ENCODE measurements at regions not wholly inside any gene's neighbourhood (a gene's known extent, or its start where the extent isn't known, plus 50 kb on each side); places are given as distances from the start of the nearest gene placed in this dataset.

GRCh38 chr6:84635081-84635761 is 129.2 kb downstream of the TBX18 start:
- dilution Hi-C loops (cut with MboI; ENCODE audit: extremely low pct_ligation_motif_present, low sequenced_read_pairs) = loop anchor here (25.0 kb wide), 1 partner anchor 102 kb away; no protein-coding TSS in a partner anchor
- no peak for TF ChIP-seq GATA2 (IDR thresholded peaks at IDR 0.05; ENCODE audit: insufficient read depth, insufficient read length, low read depth, low read length)
- TF ChIP-seq FOS (IDR thresholded peaks at IDR 0.05; ENCODE audit: borderline replicate concordance, insufficient read depth, low read length) = no peak
- no peak for TF ChIP-seq POLR2A (IDR thresholded peaks at IDR 0.05; ENCODE audit: low read depth, low read length)
- TF ChIP-seq JUN (IDR thresholded peaks at IDR 0.05; ENCODE audit: borderline replicate concordance, insufficient read depth, insufficient read length, low read depth) = no peak
- no peak for TF ChIP-seq MAX (IDR thresholded peaks at IDR 0.05; ENCODE audit: insufficient read depth, insufficient read length)
- no peak for TF ChIP-seq POLR2AphosphoS5 (IDR thresholded peaks at IDR 0.05; ENCODE audit: insufficient read depth, low read depth, low read length)
- no peak for TF ChIP-seq EZH2 (IDR thresholded peaks at IDR 0.05; ENCODE audit: borderline replicate concordance, low read depth, low read length, severe bottlenecking)
- TF ChIP-seq, protein P1, sequence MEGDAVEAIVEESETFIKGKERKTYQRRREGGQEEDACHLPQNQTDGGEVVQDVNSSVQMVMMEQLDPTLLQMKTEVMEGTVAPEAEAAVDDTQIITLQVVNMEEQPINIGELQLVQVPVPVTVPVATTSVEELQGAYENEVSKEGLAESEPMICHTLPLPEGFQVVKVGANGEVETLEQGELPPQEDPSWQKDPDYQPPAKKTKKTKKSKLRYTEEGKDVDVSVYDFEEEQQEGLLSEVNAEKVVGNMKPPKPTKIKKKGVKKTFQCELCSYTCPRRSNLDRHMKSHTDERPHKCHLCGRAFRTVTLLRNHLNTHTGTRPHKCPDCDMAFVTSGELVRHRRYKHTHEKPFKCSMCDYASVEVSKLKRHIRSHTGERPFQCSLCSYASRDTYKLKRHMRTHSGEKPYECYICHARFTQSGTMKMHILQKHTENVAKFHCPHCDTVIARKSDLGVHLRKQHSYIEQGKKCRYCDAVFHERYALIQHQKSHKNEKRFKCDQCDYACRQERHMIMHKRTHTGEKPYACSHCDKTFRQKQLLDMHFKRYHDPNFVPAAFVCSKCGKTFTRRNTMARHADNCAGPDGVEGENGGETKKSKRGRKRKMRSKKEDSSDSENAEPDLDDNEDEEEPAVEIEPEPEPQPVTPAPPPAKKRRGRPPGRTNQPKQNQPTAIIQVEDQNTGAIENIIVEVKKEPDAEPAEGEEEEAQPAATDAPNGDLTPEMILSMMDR (IDR thresholded peaks at IDR 0.05; ENCODE audit: extremely low read depth in 1 of 2, insufficient read depth in 1 of 2, low read depth in 1 of 2, low read length in 2 of 2) = no peak
- no peak for TF ChIP-seq MYC (IDR thresholded peaks at IDR 0.05; ENCODE audit: low read depth, low read length)
- intact Hi-C loops (cut with micrococcal nuclease) = no loop called here
- ChIA-PET CTCF (no interaction called here), POLR2A (no interaction called here)
- Histone ChIP-seq H3K79me2 (ENCODE audit: control insufficient read depth, insufficient read depth, low read length) (no peaks in the 10 kb centered on the region), H3K4me3 (replicated peaks in 1 of 3; ENCODE audit: insufficient read depth in 1 of 3, low read depth in 1 of 3, low read length in 3 of 3) (no peak overlapping the region), H4K20me1 (replicated peaks; ENCODE audit: control insufficient read depth, extremely low read depth, insufficient read depth, low read length) (no peaks in the 10 kb centered on the region), H3K9me1 (replicated peaks; ENCODE audit: control insufficient read depth, extremely low read depth, insufficient read depth, low read length) (no peaks in the 10 kb centered on the region), H3K4me1 (ENCODE audit: control insufficient read depth, extremely low read depth, insufficient read depth, low read length) (no peaks in the 10 kb centered on the region), H3K27me3 (ENCODE audit: control insufficient read depth in 2 of 2, insufficient read depth in 2 of 2, low read length in 2 of 2) (no peaks in the 10 kb centered on the region), H2AFZ (ENCODE audit: low read depth, low read length) (peak overlapping the region; percentile 89), H3K27ac (ENCODE audit: insufficient read depth, low read depth, low read length) (no peak overlapping the region), H3K36me3 (ENCODE audit: control insufficient read depth in 2 of 2, extremely low read depth in 1 of 2, insufficient read depth in 2 of 2, low read length in 2 of 2) (no peaks in the 10 kb centered on the region), H3K9ac (replicated peaks; ENCODE audit: extremely low read depth, insufficient read depth, low read length) (no peak overlapping the region), H3K9me3 (replicated peaks; ENCODE audit: control insufficient read depth, insufficient read depth, low read length) (no peaks in the 10 kb centered on the region), H3K4me2 (ENCODE audit: insufficient read depth, low read length) (no peak overlapping the region)
- BruUV-seq (replicated peaks) = no TSS peak
- FAIRE-seq = no peak
- no peak for DNase-seq (ENCODE audit: low read depth, low spot score)
